ENCODE measurements at regions not wholly inside any gene's neighbourhood (a gene's known extent, or its start where the extent isn't known, plus 50 kb on each side); places are given as distances from the start of the nearest gene placed in this dataset.

DNA sequence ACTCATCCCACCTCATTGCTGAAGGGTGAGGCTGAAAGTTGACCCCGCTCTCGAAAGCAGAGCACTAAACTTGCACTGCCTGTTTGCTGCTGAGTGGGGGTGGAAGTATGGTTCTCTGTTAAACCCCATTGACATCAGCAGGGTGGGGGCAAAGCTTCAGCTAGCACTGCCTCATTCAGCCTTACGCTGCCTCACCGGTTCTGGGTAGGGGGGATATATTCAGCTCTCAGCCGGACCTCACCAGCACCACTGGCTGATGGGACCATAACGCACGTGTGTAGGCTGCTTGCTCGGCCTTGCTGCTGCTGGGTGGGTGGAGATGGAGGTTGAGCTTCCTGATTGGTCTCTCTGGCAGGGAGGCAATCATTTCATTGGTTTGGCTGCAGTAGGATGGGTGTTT lies 265.7 kb upstream of the RTL1 start:
- FAIRE-seq (no peak), DNase-seq (ENCODE audit: insufficient read length, low spot score) (no peak)
- TF ChIP-seq, protein P1, sequence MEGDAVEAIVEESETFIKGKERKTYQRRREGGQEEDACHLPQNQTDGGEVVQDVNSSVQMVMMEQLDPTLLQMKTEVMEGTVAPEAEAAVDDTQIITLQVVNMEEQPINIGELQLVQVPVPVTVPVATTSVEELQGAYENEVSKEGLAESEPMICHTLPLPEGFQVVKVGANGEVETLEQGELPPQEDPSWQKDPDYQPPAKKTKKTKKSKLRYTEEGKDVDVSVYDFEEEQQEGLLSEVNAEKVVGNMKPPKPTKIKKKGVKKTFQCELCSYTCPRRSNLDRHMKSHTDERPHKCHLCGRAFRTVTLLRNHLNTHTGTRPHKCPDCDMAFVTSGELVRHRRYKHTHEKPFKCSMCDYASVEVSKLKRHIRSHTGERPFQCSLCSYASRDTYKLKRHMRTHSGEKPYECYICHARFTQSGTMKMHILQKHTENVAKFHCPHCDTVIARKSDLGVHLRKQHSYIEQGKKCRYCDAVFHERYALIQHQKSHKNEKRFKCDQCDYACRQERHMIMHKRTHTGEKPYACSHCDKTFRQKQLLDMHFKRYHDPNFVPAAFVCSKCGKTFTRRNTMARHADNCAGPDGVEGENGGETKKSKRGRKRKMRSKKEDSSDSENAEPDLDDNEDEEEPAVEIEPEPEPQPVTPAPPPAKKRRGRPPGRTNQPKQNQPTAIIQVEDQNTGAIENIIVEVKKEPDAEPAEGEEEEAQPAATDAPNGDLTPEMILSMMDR (IDR thresholded peaks at IDR 0.05; ENCODE audit: insufficient read depth, missing control alignments), result no peak

GRCh38 chr14:101171650-101172049 lies 268.1 kb upstream of the RTL1 start:
- DNase-seq (ENCODE audit: insufficient read length, low spot score) (no peak), FAIRE-seq (no peak)
- TF ChIP-seq, protein P1 (IDR thresholded peaks at IDR 0.05; ENCODE audit: insufficient read depth, missing control alignments), result no peak

- no peak for DNase-seq (ENCODE audit: insufficient read length, low spot score)
- TF ChIP-seq, protein P1 (IDR thresholded peaks at IDR 0.05; ENCODE audit: insufficient read depth, missing control alignments), result no peak
- FAIRE-seq, result no peak
These were observed 270.4 kb upstream of the RTL1 start for GRCh38 chr14:101173698-101174521.

GRCh38 chr14:101174522-101174838 lies 271.0 kb upstream of the RTL1 start:
- no peak for DNase-seq (ENCODE audit: insufficient read length, low spot score)
- FAIRE-seq, result no peak
- TF ChIP-seq, protein P1 (IDR thresholded peaks at IDR 0.05; ENCODE audit: insufficient read depth, missing control alignments), result no peak

DNA sequence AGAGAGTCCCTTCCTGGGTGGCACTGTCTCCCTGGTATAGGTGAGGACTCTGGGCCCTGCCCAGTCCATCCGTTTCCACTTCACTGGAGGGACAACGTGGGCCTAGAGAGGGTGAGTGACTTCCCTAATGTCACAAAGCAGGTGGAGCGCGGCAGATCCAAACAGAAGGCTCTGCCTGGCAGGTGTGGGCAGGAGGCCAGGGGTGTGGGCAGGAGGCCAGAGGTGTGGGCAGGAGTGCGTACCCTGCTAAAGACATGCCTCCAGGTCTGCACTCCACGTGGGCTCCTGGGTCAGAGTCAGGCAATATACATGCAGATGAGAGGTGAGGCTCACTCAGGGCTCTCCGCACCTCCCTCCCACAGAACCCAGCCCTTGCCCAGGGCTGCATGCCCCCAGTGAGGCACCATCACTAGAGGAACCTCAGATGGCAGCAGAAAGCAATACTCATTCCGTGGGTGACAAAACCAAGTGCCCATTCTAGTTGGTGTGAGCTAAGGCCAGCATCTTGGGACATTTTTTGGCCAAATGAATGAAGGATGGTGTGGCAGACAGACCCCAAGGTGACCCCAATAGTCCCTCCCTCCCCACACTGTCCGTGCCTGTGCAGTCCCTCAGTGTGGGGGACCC lies 271.6 kb upstream of the RTL1 start:
- no peak for DNase-seq (ENCODE audit: insufficient read length, low spot score)
- TF ChIP-seq, protein P1 (IDR thresholded peaks at IDR 0.05; ENCODE audit: insufficient read depth, missing control alignments), result no peak
- FAIRE-seq, result no peak

- no peak for FAIRE-seq
- TF ChIP-seq, protein P1 (IDR thresholded peaks at IDR 0.05; ENCODE audit: insufficient read depth, missing control alignments), result no peak
- no peak for DNase-seq (ENCODE audit: insufficient read length, low spot score)
These were observed 272.4 kb upstream of the RTL1 start for GRCh38 chr14:101175731-101176534.
